ENCODE measurements at regions not wholly inside any gene's neighbourhood (a gene's known extent, or its start where the extent isn't known, plus 50 kb on each side); places are given as distances from the start of the nearest gene placed in this dataset.

- Histone ChIP-seq H3K23ac (ENCODE audit: low read length) (no peak overlapping the region), H3K9me3 (ENCODE audit: insufficient read depth, low read depth, low read length) (no peaks in the 10 kb centered on the region), H3K4ac (ENCODE audit: low read depth, low read length) (no peak overlapping the region), H4K12ac (ENCODE audit: low read depth, low read length) (no peak overlapping the region), H4K91ac (ENCODE audit: low read depth, low read length) (no peak overlapping the region), H3K14ac (ENCODE audit: low read length) (no peak overlapping the region), H3K27me3 (ENCODE audit: insufficient read depth, low read length) (no peaks in the 10 kb centered on the region), H3K27ac (ENCODE audit: low read depth, low read length) (no peak overlapping the region), H3K36me3 (ENCODE audit: control insufficient read depth in 1 of 2, insufficient read depth in 2 of 2, low read length in 2 of 2) (no peaks in the 10 kb centered on the region), H3K18ac (ENCODE audit: low read length) (no peak overlapping the region), H3K79me1 (ENCODE audit: low read length) (no peaks in the 10 kb centered on the region), H3K4me3 (ENCODE audit: low read depth, low read length) (no peak overlapping the region), H3K79me2 (ENCODE audit: control insufficient read depth, insufficient read depth, low read length, poor library complexity) (no peaks in the 10 kb centered on the region), H2AFZ (ENCODE audit: insufficient read depth, low read length, poor library complexity) (no peak overlapping the region), H3K9ac (ENCODE audit: low read length) (no peak overlapping the region), H2BK5ac (ENCODE audit: low read depth, low read length, poor library complexity) (no peak overlapping the region), H4K8ac (ENCODE audit: low read depth, low read length) (no peak overlapping the region), H3K4me2 (ENCODE audit: low read length) (no peak overlapping the region), H3K4me1 (ENCODE audit: control insufficient read depth in 1 of 2, insufficient read depth in 2 of 2, low read length in 2 of 2) (no peaks in the 10 kb centered on the region), H2BK12ac (ENCODE audit: low read length) (no peak overlapping the region), H2AK5ac (ENCODE audit: low read length) (no peak overlapping the region), H2BK120ac (ENCODE audit: insufficient read depth, low read length, poor library complexity) (no peak overlapping the region)
- no CpG with 5 or more reads among the region's 4 CpGs for WGBS (ENCODE audit: extremely low coverage, insufficient coverage, insufficient read length)
- DNase-seq = no peak
Measured at GRCh38 chr3:78050276-78051065, 1010.6 kb downstream of the ROBO2 start.

- H3K9me3 ChIP-seq (ENCODE audit: insufficient read depth, low read depth, low read length) = no peaks in the 10 kb centered on the region
Measured at GRCh38 chr3:78052746-78053145, 1012.8 kb downstream of the ROBO2 start.

GRCh38 chr3:78066287-78066686, 1026.4 kb downstream of the ROBO2 start:
- no peak overlapping the region for H3K18ac ChIP-seq (ENCODE audit: low read length)
- H3K4me3 ChIP-seq (ENCODE audit: low read depth, low read length) = no peak overlapping the region
- H4K91ac ChIP-seq (ENCODE audit: low read depth, low read length) = no peak overlapping the region
- H3K27me3 ChIP-seq (ENCODE audit: insufficient read depth, low read length) = no peaks in the 10 kb centered on the region
- H2AFZ ChIP-seq (ENCODE audit: insufficient read depth, low read length, poor library complexity) = no peak overlapping the region
- H4K8ac ChIP-seq (ENCODE audit: low read depth, low read length) = no peak overlapping the region
- no peak overlapping the region for H3K4me2 ChIP-seq (ENCODE audit: low read length)
- no peak overlapping the region for H3K9ac ChIP-seq (ENCODE audit: low read length)
- no peak overlapping the region for H2AK5ac ChIP-seq (ENCODE audit: low read length)
- H2BK5ac ChIP-seq (ENCODE audit: low read depth, low read length, poor library complexity) = no peak overlapping the region
- H3K14ac ChIP-seq (ENCODE audit: low read length) = no peak overlapping the region
- H3K79me1 ChIP-seq (ENCODE audit: low read length) = no peaks in the 10 kb centered on the region
- no peaks in the 10 kb centered on the region for H3K36me3 ChIP-seq (ENCODE audit: control insufficient read depth in 1 of 2, insufficient read depth in 2 of 2, low read length in 2 of 2)
- H2BK12ac ChIP-seq (ENCODE audit: low read length) = no peak overlapping the region
- H3K27ac ChIP-seq (ENCODE audit: low read depth, low read length) = no peak overlapping the region
- H2BK120ac ChIP-seq (ENCODE audit: insufficient read depth, low read length, poor library complexity) = no peak overlapping the region
- no peaks in the 10 kb centered on the region for H3K79me2 ChIP-seq (ENCODE audit: control insufficient read depth, insufficient read depth, low read length, poor library complexity)
- no peaks in the 10 kb centered on the region for H3K9me3 ChIP-seq (ENCODE audit: insufficient read depth, low read depth, low read length)
- no CpG with 5 or more reads among the region's 5 CpGs for WGBS (ENCODE audit: extremely low coverage, insufficient coverage, insufficient read length)
- H4K12ac ChIP-seq (ENCODE audit: low read depth, low read length) = no peak overlapping the region
- no peak for DNase-seq
- H3K23ac ChIP-seq (ENCODE audit: low read length) = no peak overlapping the region
- no peaks in the 10 kb centered on the region for H3K4me1 ChIP-seq (ENCODE audit: control insufficient read depth in 1 of 2, insufficient read depth in 2 of 2, low read length in 2 of 2)
- no peak overlapping the region for H3K4ac ChIP-seq (ENCODE audit: low read depth, low read length)

More at GRCh38 chr3:78052746-78053145, 1012.8 kb downstream of the ROBO2 start:
- Histone ChIP-seq H2AK5ac (ENCODE audit: low read length) (no peak overlapping the region), H3K4me1 (ENCODE audit: control insufficient read depth in 1 of 2, insufficient read depth in 2 of 2, low read length in 2 of 2) (no peaks in the 10 kb centered on the region), H4K12ac (ENCODE audit: low read depth, low read length) (no peak overlapping the region), H2BK12ac (ENCODE audit: low read length) (no peak overlapping the region), H3K36me3 (ENCODE audit: control insufficient read depth in 1 of 2, insufficient read depth in 2 of 2, low read length in 2 of 2) (no peaks in the 10 kb centered on the region), H3K4me3 (ENCODE audit: low read depth, low read length) (no peak overlapping the region), H4K8ac (ENCODE audit: low read depth, low read length) (no peak overlapping the region), H3K9ac (ENCODE audit: low read length) (no peak overlapping the region), H3K23ac (ENCODE audit: low read length) (no peak overlapping the region), H2BK120ac (ENCODE audit: insufficient read depth, low read length, poor library complexity) (no peak overlapping the region), H3K27ac (ENCODE audit: low read depth, low read length) (no peak overlapping the region), H3K14ac (ENCODE audit: low read length) (no peak overlapping the region), H3K18ac (ENCODE audit: low read length) (no peak overlapping the region), H4K91ac (ENCODE audit: low read depth, low read length) (no peak overlapping the region), H3K4ac (ENCODE audit: low read depth, low read length) (no peak overlapping the region), H3K27me3 (ENCODE audit: insufficient read depth, low read length) (no peaks in the 10 kb centered on the region), H3K79me1 (ENCODE audit: low read length) (no peaks in the 10 kb centered on the region), H2AFZ (ENCODE audit: insufficient read depth, low read length, poor library complexity) (no peak overlapping the region), H3K4me2 (ENCODE audit: low read length) (no peak overlapping the region), H3K79me2 (ENCODE audit: control insufficient read depth, insufficient read depth, low read length, poor library complexity) (no peaks in the 10 kb centered on the region), H2BK5ac (ENCODE audit: low read depth, low read length, poor library complexity) (no peak overlapping the region)
- no CpG with 5 or more reads among the region's 8 CpGs for WGBS (ENCODE audit: extremely low coverage, insufficient coverage, insufficient read length)
- no peak for DNase-seq

GRCh38 chr3:78070188-78070587, 1030.3 kb downstream of the ROBO2 start:
- H3K9me3 ChIP-seq (ENCODE audit: insufficient read depth, low read depth, low read length) = no peaks in the 10 kb centered on the region
- no peak overlapping the region for H4K8ac ChIP-seq (ENCODE audit: low read depth, low read length)
- no peak overlapping the region for H3K18ac ChIP-seq (ENCODE audit: low read length)
- no peak overlapping the region for H3K4me3 ChIP-seq (ENCODE audit: low read depth, low read length)
- no peak overlapping the region for H3K4me2 ChIP-seq (ENCODE audit: low read length)
- no peak overlapping the region for H3K14ac ChIP-seq (ENCODE audit: low read length)
- DNase-seq = no peak
- no peaks in the 10 kb centered on the region for H3K79me1 ChIP-seq (ENCODE audit: low read length)
- H3K4ac ChIP-seq (ENCODE audit: low read depth, low read length) = no peak overlapping the region
- WGBS (ENCODE audit: extremely low coverage, insufficient coverage, insufficient read length) = no CpG with 5 or more reads among the region's 2 CpGs
- H2BK120ac ChIP-seq (ENCODE audit: insufficient read depth, low read length, poor library complexity) = no peak overlapping the region
- H2BK5ac ChIP-seq (ENCODE audit: low read depth, low read length, poor library complexity) = no peak overlapping the region
- no peaks in the 10 kb centered on the region for H3K79me2 ChIP-seq (ENCODE audit: control insufficient read depth, insufficient read depth, low read length, poor library complexity)
- no peak overlapping the region for H2AFZ ChIP-seq (ENCODE audit: insufficient read depth, low read length, poor library complexity)
- no peaks in the 10 kb centered on the region for H3K27me3 ChIP-seq (ENCODE audit: insufficient read depth, low read length)
- H3K36me3 ChIP-seq (ENCODE audit: control insufficient read depth in 1 of 2, insufficient read depth in 2 of 2, low read length in 2 of 2) = no peaks in the 10 kb centered on the region
- no peak overlapping the region for H2BK12ac ChIP-seq (ENCODE audit: low read length)
- no peak overlapping the region for H3K9ac ChIP-seq (ENCODE audit: low read length)
- no peak overlapping the region for H3K23ac ChIP-seq (ENCODE audit: low read length)
- H3K4me1 ChIP-seq (ENCODE audit: control insufficient read depth in 1 of 2, insufficient read depth in 2 of 2, low read length in 2 of 2) = no peaks in the 10 kb centered on the region
- no peak overlapping the region for H4K12ac ChIP-seq (ENCODE audit: low read depth, low read length)
- H3K27ac ChIP-seq (ENCODE audit: low read depth, low read length) = no peak overlapping the region
- H4K91ac ChIP-seq (ENCODE audit: low read depth, low read length) = no peak overlapping the region
- no peak overlapping the region for H2AK5ac ChIP-seq (ENCODE audit: low read length)
